Fibroblast of skin of left quadriceps (primary cell): ENCODE measurements at regions not wholly inside any gene's neighbourhood (a gene's known extent, or its start where the extent isn't known, plus 50 kb on each side); places are given as distances from the start of the nearest gene placed in this dataset.

Experiments used
- DNase-seq, 2 experiments: peaks; one replicate each; pipeline ENCODE4 v3.0.0-alpha.2; 2013; ENCODE audit warnings: low read depth in 2 of 2

DNA sequence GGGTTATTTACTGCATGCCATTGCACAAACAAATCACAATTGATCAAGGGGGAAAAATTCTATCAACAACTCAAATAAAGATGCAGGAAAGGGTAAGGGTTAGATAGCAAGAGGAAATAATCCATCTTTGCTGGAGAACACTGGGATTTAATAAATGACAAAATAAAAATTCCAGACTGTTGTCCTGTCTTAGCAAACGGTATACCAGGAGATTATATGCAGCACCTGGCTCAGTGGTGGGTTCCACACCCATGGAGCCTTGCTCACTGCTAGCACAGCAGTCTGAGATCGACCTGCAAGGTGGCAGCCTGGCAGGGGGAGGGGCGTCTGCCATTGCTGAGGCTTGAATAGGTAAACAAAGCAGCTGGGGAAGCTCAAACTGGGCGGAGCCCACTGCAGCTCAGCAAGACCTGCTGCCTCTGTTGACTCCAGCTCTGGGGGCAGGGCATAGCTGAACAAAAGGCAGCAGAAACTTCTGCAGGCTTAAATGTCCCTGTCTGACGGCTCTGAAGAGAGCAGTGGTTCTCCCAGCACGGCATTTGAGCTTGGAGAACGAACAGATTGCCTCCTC lies 296.5 kb upstream of the THSD7B start:
- DNase-seq, result no peak

DNA sequence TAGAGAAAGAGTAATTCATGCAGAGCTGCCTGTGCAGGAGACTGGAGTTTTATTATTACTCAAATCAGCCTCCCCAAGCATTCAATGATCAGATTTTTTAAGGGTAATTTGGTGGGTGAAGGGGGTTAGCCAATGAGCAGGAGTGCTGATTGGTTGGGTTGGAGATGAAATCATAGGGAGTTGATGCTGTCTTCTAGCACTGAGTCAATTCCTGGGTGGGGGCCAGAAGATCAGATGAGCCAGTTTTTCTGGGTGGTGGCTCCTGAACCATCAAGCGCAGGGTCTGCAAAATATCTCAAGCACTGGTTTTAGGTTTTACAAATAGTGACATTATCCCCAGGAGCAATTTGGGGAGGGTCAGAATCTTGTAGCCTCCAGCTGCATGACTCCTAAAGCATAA lies 312.8 kb upstream of the THSD7B start:
- DNase-seq, result no peak

DNA sequence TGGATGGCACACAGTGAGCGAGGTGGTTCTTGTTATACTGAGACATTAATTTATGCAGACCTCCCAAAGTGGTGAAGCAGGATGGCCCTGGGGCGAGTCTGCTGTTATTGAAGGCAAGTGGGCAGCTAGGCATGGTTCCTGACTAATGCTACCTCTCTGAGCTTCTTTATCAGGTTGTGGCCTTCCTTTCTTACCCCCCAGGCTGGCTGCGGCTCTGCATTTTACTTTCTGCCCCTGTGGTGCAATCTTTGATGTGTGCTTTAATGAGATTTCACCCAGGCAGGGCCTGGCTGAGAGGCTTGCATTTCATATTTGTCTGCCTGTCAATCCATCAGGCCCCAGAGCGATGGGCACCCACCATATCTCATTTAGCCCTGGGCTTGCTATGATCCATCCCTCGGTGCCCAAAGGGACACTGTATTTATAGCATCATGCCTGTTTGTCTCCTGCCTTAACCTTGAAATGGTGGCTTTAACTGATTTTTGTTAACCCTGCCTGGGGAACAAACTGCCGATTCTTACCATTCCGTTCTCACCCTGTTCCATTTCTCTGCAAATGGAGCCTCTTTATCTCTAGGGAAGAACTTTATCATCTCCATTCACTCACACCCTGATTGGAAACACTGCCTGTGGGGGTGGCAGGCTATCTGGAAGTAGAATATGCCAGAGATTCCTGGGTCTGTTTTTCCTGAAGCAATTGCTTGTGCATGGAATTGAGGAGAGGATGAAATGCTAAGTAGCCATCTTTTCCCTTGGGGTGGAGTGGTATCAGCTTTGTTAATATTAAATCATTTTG lies 316.2 kb upstream of the THSD7B start:
- no peak for DNase-seq

DNA sequence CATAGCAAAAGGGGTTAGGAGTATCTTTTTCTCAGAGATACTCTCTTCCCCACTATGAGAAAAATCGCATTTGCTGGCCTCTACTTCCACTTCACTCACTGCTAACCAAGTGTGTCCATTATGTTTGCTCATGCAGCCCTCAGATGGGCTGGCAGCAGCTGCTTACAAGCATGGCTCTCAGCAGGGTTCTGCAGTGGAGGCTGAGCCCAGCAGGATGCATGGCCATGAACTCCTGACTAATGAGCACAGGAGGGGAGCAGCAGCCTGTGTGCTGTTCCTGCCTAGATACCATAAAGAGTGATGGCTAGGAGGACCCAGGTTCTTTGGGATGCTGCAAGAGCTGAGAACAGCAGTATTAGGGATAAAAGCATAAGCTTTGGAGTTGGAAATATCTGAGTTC lies 316.9 kb upstream of the THSD7B start:
- DNase-seq, result no peak

DNA sequence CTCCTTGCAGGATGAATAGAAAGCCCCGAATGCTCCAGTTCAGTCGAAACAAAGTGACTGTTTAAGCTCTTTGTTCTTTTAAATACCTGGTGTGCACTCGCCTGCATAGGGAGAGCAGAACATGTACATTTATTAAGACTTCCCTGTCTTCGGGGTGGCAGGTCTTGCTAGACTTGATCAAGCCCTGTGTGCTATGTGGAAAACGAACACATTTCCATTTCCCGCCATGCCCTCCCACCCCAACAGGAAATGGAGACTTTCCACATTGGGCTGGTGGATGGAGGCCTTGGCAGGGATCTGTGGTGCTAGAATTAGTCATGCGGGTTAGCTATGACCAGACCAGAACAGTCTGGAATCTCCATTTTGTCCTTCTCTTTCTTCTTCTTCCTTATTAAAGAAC lies 321.0 kb upstream of the THSD7B start:
- DNase-seq, result no peak

DNA sequence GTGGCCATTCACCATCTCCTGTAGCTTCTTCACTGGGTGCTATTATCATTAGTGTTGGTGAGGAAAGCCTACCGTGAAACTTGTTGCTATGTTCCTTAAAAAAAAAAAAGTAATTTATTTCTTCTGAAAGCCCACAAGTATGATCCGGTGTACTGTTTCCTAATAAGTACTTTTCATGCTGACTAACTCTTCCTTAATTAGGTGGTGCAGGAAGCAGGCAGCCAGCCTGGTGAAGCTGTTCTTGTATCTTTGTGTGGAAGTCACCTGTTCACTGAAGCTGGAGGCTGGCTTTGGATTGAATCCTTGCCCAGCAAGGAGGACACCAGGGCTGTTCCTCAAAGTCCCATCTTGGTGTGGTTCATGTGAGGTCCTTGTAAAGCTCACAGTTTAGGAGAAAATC lies 321.7 kb upstream of the THSD7B start:
- DNase-seq, result no peak

DNA sequence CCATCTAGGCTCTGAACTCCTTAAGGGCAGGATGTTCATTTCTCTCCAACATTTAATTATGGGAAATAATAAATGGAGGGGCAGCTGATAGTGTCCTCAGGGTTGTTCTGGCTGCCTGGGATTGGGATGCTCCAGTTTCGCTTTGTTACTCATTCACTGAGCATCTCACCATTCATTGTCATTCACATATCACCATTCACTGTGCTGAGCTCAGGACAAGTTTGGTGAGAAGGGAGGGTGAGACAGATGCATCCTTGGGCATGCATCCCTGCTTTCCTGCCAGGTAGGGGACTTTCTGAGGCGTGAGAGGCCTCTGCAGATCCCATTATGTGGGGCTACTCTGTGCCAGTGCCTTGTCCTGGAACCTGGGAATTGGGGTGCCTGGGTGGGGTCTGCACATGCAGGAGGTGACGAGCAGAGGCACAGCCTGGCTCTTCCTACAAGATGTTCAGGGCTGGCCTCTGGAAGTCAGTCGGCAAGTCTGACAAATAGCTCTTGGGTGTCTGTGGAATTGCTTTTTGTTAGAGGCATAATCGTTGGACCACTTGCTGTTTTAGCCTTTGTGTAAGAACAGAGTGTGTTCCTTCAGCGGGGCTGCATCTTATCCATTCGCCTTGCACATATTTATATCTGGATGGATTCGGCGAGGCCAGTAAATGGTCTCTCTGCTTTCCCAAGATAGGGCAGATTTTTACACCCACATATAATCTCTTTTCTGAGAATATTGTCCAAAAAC lies 323.2 kb upstream of the THSD7B start:
- no peak for DNase-seq

DNA sequence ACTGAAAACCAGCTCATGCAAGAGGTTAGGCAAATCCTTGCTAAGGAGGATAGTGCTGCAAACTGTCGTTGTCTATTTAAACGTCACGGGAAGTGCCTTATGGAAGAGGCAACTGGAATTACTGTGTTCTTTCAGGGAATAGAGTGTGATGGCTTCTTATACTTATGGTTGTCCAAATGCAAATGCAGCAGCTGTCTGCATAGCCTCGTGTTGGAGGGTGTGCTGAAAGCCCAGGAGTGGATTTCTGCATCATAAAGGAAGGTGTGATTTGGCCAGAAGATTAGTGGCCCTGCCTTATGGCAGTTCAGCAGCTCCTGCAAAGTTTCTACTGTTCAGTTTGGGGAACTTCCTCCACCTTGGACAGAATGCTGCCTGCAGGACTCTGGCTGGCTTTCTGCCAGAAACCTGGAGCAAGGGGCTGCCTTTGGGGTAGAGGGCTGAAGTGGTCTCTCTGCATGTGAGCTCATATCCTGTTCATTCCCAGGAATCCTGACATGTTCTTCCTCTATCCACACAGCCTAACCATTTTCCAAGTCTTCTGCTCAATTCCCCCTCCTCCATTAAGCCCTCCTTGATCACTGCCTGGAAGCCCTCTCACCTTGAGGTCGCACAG lies 321.2 kb upstream of the CXCR4 start:
- DNase-seq, result no peak

DNA sequence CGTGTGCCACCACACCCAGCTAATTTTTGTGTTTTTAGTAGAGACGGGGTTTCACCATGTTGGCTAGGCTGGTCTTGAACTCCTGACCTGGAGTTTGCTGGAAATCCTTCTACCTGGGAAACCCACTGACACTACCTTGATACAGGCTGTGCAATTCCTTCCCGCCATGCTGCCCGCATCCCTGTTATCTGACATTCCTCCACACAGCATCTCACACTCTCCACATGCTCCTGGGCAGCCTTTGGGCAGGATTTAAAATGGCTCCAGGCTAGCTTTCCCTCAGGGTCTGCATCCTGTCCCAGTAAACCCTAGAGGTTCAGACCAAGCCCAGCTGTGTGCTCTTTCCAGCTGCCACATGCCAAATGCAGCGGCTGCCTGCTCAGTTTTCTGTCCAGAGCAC lies 319.5 kb upstream of the CXCR4 start:
- DNase-seq, result no peak

DNA sequence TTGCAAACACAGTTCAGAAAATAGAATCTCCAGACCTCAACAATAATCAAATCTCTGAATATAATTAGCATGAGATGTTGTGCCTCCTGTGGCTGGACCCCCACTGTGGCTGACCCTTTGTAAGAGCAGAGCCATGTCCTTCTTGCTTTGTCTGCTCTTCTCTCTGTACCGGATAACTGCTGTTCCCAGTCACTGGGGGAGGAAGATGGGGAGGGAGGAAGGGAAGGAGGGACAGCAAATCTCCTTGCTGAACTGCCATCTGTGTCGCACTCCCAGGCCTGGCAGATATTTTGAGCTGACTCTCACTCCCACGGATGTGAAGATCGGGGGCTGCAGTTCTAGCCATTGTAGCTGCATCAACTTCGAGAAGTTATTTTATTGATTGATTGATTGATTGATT lies 319.0 kb upstream of the CXCR4 start:
- DNase-seq, result no peak

DNA sequence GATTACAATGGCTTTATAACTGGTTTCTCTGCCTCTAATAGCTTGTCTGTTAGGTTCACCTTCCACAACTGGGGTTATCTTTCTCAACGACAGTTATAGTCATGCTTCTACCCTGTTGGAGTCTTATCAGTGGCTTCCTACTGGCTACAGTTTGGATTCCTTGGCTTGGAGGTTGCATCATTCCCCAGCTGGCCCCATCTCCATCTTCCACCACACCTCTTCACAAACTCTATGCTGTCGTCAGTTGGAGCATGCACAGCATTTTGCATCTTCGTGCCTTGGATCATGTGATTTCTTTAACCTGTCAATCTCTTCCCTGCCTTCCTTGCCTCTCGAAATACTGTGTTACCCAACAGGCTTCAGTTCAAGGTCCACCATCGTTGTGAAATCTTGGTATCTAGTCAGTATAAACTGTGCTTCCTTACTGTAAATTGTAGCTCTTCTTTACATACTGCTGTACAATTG lies 316.3 kb upstream of the CXCR4 start:
- no peak for DNase-seq

DNA sequence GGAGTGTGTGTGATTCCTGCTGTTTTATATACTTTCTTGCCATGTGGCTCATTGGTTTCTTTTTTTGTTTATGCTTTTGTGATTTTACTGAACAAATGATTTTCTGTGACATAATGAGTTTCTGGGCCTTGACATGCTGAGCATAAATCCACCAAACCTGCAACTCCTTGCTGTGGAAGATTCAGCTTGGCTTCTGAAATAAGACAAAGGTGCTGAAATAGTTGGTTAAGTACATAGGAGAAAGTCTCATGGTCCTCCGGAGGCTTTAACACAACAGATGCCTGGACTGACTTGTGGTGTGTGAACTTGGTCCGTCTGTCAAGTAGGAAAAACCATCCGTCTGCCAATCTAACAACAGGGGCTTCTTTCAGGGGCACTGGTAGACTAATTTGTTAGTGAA lies 315.3 kb upstream of the CXCR4 start:
- DNase-seq, result no peak

DNA sequence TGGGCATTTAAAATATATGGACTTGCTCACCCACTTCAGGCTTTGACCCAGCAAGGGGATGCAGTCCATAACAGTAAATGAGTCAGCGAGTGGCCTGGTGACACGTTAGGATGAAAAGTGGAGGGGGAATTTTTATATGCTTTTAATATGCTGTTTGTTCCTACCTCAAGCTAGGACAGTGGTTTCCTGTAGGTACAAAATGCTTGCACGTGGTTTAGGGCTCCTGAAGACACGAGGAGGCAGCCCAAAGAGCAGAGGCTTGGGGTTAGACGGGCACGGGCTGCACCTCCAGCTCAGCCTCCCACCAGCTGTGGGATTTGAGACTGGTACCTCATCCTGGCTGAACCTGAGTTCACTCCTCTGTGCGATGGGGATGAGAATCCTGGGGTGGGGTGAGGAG lies 306.2 kb upstream of the CXCR4 start:
- no peak for DNase-seq

DNA sequence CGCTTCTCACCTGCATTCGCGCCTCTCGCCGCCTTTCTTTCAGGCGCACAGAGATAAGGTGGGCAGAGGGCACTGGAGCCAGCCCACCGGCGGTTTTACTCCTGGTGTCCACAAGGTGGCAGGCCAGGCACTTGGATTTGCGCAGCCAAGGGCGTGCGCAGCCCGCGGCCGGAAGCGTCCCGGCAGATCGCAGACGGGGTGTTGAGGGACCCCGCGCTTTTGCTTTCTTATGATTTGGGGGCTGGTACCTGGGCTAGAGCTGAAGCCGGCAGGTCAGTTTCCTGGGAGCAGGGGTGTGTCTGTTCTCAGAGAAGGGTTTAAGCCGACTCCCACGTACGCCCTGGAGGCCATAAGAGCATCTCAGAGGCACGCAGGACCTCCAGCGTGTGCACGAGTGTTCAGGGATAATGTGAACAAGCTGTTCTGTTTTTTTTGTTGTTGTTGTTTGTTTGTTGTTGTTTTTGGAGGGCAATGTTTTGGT lies 305.6 kb upstream of the CXCR4 start:
- DNase-seq, result peak; percentile 14 to 19

DNA sequence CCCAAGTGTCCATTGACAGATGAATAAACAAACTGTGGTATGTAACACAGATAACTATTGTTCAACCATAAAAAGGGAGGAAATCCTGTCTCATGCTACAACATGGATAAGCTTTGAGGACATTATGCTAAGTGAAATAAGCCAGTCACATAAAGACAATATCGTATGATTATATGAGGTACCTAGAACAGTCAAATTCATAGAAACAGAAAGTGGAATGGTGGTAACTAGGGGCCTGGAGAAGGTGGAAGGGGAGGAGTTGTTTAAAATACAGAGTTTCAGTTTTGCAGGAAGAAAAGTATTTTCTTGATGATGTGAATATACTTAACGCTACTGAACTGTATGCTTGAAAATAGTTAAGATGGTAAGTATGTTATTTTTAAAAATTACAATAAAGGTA lies 304.6 kb upstream of the CXCR4 start:
- DNase-seq, result no peak

DNA sequence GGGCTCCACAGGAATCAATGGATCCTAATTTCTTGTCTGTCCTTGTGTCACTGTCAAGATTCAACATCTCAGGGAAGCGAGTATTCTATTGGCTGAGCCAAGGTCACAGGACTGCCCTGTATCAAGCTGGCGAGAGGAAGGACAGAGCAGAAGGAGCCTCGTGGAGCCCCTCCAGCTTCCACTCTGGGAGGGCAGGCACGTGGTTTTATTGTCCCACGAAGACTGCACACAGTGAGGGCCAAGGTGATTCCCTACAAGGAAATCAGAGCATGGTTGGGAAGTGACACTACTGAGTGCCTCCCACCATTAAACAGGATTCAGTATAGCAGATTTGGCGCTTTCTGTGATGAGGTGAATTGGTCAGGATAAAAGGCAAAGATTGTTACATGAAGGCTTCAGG lies 302.4 kb upstream of the CXCR4 start:
- no peak for DNase-seq

DNA sequence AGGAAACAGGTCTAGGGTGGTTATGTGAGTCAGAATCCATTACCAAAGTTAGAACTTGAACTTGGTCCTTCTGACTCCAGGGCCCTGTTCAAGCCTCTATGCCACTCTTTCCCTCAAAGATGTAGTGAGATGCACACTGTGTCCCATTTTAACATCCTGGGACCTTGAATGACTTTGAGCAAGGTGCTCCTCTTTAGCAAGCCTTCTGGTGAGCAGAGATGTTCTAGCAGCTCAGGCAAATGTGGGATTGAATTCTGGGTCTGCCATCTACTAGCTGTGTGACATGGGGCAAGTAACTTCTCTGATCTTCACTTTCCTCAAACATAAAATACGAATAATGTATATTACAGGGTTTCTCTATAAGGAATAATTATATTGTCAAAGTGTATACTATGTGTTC lies 294.0 kb upstream of the CXCR4 start:
- DNase-seq, result no peak

DNA sequence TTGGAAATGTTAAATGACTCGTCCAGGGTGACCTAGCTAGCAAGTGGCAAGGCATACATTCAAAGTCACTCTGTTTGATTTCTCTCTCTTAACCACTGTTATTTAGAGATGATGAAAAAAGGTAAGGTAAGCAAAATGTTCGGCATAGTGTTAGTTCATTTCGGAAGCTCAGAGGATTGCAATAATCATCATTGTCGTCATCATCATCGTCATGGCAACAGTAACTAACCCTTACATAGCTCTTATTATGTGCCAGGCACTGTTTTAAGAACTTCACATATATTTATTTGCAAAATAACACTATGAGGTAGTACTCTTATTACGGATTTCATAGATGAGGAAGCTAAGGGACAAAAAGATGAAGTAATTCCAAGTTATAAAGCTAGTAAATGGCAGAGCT lies 292.7 kb upstream of the CXCR4 start:
- no peak for DNase-seq

DNA sequence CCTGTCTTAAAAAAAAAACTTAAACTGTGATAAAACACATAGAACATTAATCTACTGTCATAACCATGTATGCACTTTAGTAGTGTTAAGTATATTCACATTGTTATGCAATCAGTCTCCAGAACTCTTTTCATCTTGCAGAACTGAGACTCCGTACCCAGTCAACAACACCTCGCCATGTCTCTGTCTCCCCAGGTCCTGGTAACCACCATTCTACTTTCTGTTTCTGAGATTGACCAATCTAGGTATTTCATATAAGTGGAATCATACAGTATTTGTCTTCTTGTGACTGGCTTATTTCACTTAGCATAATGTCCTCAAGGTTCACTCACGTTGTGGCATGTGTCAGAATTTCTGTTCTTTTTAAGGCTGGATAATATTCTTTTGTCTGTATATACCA lies 290.8 kb upstream of the CXCR4 start:
- DNase-seq, result no peak

DNA sequence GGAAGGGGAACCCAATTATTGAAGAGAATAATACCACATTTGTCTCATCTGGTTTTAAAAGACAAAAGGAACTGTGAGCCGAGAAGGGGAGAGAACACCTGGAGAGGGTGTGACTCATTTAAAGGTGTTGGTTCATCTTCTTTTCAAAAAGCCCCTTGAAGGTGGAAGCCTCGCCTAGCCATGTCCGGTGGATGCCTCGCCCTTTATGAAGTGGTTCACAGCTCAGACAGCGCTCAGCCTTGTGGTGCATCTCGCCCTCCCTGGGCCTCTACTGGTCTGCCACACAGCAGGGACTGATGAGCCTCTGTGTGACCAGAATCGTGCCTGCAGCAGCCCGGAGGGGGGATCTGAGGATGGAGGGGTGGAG lies 290.0 kb upstream of the CXCR4 start:
- DNase-seq, result no peak

DNA sequence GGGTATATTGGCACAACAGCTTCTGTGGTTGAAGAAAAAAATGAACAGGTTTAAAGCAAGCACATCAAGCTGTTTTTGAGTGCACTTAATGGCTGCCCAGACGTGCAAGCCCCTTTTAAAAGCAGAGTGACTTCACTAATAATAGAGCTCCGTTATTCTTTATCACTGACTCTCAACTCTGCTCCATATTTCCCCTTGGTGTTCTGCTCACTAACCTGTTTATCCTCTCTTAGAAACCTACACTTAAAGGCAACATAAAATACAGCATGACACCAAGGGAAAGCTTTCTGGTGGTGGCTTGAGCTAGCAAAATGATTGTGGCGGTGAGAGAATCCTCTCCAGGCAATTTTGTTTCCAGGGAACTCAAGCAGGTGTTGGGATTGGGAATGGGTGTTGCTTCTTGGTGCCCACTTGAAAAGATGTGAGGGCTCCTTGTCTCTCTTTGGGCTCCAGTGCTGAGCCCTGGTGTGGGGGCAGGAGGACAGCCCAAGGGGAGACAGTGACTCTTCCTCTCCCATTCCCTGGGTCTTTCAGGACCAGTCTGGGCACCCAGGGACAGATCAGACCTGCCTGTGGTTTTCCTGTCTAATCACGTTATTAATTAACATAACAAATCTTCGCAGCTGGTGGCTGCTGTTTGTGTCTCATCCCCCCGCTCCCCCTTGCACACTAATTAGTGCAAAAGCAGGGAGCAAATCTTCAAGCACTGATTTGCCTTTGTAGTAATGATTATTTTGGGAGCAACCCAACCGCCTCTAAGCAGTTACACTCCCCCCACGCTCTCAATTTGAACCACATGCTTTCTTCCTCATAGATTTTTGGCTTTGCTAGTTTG lies 289.4 kb upstream of the CXCR4 start:
- DNase-seq, result no peak

DNA sequence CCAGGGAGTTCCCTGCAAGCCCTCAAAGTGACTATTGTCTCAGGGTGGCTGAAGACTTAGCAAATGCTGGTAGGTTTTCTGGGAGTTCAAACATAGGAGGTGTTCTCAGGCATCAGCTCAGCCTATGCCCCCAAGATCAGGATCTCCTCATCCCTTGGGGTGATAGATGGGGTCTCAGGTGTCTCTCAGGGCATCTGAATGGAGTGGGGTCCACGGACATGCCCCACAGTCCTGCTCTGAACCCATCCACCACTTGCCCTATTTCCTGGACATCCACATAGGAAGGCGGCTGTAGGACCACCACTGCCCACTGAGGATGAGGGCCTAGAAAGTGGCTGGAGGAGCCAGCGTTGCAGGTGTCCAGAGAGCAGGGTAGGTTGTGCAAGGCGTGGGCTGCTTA lies 287.0 kb upstream of the CXCR4 start:
- no peak for DNase-seq
